ENCODE measurements at regions not wholly inside any gene's neighbourhood (a gene's known extent, or its start where the extent isn't known, plus 50 kb on each side); places are given as distances from the start of the nearest gene placed in this dataset.

DNA sequence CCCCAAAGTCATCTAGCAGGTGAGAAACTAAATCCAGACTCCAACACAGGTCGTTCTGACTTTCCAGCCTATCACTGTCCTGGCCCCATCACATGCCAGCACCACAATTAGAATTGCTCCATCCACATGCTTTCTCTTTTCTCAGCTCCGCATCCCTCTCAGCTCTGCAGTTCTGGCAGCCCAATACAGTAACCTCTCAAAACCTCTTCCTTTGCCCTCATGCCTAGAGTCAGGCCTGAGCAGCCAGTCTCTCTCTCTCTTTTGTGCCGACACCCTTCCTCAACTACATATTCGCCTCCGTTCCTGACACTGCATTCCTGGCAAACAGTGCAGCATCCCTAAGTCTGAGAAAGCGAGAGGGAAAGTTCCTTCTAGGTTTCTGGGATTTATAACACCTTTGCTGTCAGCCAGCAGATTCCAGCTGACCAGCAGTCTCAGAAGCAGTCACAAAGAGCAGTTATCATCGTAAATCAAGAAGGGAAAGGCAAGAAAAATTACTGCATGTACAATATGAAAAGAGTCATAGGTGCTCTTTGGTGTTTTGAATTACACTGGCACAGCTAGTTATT, 258.0 kb downstream of the FAT3 start:
- Histone ChIP-seq H2AK5ac (ENCODE audit: low read depth, low read length) (no peak overlapping the region), H3K79me1 (ENCODE audit: low read depth, low read length) (no peaks in the 10 kb centered on the region), H3K27ac (ENCODE audit: low read depth, low read length) (no peak overlapping the region), H3K4me1 (replicated peaks in 1 of 4; ENCODE audit: control insufficient read depth in 3 of 4, insufficient read depth in 4 of 4, low read length in 3 of 4) (peaks cover 0 to 4% (median under 1%) of the 10 kb centered on the region in 4 experiments; a peak in 4 of 7 replicates), H3K23ac (ENCODE audit: insufficient read length) (no peak overlapping the region), H3K4me3 (ENCODE audit: extremely low read depth in 1 of 4, insufficient read depth in 2 of 4, low read depth in 3 of 4, low read length in 4 of 4) (no peak overlapping the region), H3K36me3 (ENCODE audit: control insufficient read depth in 2 of 4, insufficient read depth in 4 of 4, low read length in 3 of 4) (no peaks in the 10 kb centered on the region), H3K56ac (replicated peaks; ENCODE audit: insufficient read length, low read depth, low read length) (no peak overlapping the region), H2BK15ac (ENCODE audit: low read length) (no peak overlapping the region), H2BK5ac (ENCODE audit: low read depth, low read length) (no peak overlapping the region), H4K20me1 (replicated peaks in 1 of 2; ENCODE audit: control insufficient read depth in 1 of 2, insufficient read depth in 2 of 2, low read length in 2 of 2) (peaks cover 0 to 1% of the 10 kb centered on the region in 2 experiments), H3K27me3 (replicated peaks in 1 of 4; ENCODE audit: control insufficient read depth in 3 of 4, extremely low read depth in 1 of 4, insufficient read depth in 3 of 4, low read length in 3 of 4) (no peaks in the 10 kb centered on the region), H4K8ac (ENCODE audit: extremely low read depth, insufficient read depth, low read length) (no peak overlapping the region), H2AFZ (ENCODE audit: low read length) (no peak overlapping the region), H3K18ac (ENCODE audit: extremely low read depth, low read length) (no peak overlapping the region), H3K23me2 (ENCODE audit: low read depth, low read length) (no peaks in the 10 kb centered on the region), H3K4ac (replicated peaks; ENCODE audit: insufficient read length, low read depth, low read length) (no peak overlapping the region), H3K4me2 (ENCODE audit: insufficient read depth in 1 of 2, low read depth in 2 of 2, low read length in 2 of 2) (no peak overlapping the region), H2BK20ac (ENCODE audit: low read length) (no peak overlapping the region), H4K5ac (ENCODE audit: insufficient read length, low read depth, low read length) (no peak overlapping the region), H3K9me3 (ENCODE audit: insufficient read depth in 2 of 2, low read depth in 1 of 2, low read length in 1 of 2) (no peaks in the 10 kb centered on the region), H3K9ac (replicated peaks in 1 of 4; ENCODE audit: extremely low read depth in 1 of 4, low read depth in 3 of 4, low read length in 3 of 4) (no peak overlapping the region), H3K14ac (ENCODE audit: insufficient read length) (no peak overlapping the region), H2BK12ac (ENCODE audit: low read depth, low read length) (no peak overlapping the region), H3K79me2 (ENCODE audit: control insufficient read depth in 1 of 2, insufficient read depth in 2 of 2, low read length in 2 of 2) (no peaks in the 10 kb centered on the region), H4K91ac (replicated peaks; ENCODE audit: insufficient read length, low read length) (no peak overlapping the region), H2BK120ac (replicated peaks; ENCODE audit: low read depth, low read length) (no peak overlapping the region)
- DNase-seq (ENCODE audit: low read depth in 1 of 2, low spot score in 2 of 2) (no peak), FAIRE-seq (peak; percentile 66)
- POLR2A ChIA-PET (ENCODE audit: partially characterized antibody): interaction anchor here (0.6 kb wide), 1 partner anchor 184 kb away, joined by 3 read pairs; no protein-coding TSS in a partner anchor
- TF ChIP-seq CEBPB (IDR thresholded peaks at IDR 0.05; ENCODE audit: low read depth, low read length): no peak
- TF ChIP-seq SRF (IDR thresholded peaks at IDR 0.05; ENCODE audit: low read depth, low read length): no peak
- 77% methylated on average over 7 of the region's 7 CpGs; no CpG with 5 or more reads in 1 of the 2 experiments for WGBS, 2 experiments (ENCODE audit: extremely low coverage in 1 of 2, insufficient coverage in 1 of 2, insufficient read length in 1 of 2, insufficient replicate concordance in 2 of 2, low coverage in 1 of 2, low lambda C conversion rate in 2 of 2, missing lambda C conversion rate in 1 of 2)
- CTCF ChIA-PET (ENCODE audit: partially characterized antibody): interaction anchor here (0.6 to 1.1 kb wide), 4 partner anchors 11 to 102 kb away, joined by 3 to 4 read pairs (median 3); no protein-coding TSS in a partner anchor
